ENCODE measurements at regions not wholly inside any gene's neighbourhood (a gene's known extent, or its start where the extent isn't known, plus 50 kb on each side); places are given as distances from the start of the nearest gene placed in this dataset.

DNA sequence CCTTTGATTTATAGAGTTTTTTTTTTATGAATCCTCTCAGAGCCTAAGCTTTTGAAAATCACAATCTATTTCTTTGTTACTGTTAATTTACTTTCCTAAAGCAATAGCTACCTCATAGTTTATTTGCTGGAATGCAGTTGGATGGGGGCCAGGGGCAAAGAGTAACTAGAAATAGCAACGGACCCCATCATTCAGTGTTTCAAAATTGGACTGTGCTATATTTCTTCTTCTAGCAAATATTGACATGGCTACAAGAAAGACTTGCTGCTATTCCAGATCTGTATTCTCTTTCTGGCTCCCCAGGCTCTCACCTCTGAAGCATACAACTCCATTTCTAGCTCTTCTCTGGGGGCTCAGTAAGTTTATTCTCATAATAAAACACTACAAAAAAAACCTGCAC is 661.6 kb upstream of the NRG3 start:
- H3K27me3 ChIP-seq: no peaks in the 10 kb centered on the region
- 30% methylated on average over 1 of the region's 1 CpG for WGBS
- no peak for DNase-seq (ENCODE audit: low spot score in 2 of 2)
- no peak overlapping the region for H3K4me3 ChIP-seq
- H3K9me3 ChIP-seq: no peaks in the 10 kb centered on the region
- no peaks in the 10 kb centered on the region for H3K4me1 ChIP-seq
- H3K36me3 ChIP-seq: no peaks in the 10 kb centered on the region
- no peak overlapping the region for H3K27ac ChIP-seq
- no peak for TF ChIP-seq POLR2A (IDR thresholded peaks at IDR 0.05)
- no peak for TF ChIP-seq EP300 (IDR thresholded peaks at IDR 0.05)
- TF ChIP-seq CTCF (IDR thresholded peaks at IDR 0.05): no peak
- TF ChIP-seq POLR2AphosphoS5 (IDR thresholded peaks at IDR 0.05): no peak

DNA sequence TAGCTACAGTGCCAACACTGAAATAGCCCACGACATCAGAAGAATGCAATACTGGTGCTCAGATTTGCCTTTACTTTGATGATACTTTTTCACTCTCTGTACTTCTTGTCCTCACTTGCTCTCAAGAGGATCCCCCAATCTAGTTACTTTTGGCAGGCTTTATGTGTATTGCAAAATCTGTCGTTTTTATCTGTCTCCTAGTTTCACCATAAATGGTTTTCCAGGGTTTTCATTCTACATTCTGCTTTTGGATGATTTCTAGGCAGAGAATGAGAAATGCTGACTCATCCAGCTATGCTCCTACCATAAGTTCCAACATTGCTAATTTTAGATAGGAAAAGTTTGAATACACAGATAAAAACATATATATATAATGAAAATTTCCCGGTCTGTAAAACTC is 659.5 kb upstream of the NRG3 start:
- Histone ChIP-seq H3K4me1 (no peaks in the 10 kb centered on the region), H3K9me3 (no peaks in the 10 kb centered on the region), H3K36me3 (no peaks in the 10 kb centered on the region), H3K27ac (no peak overlapping the region), H3K4me3 (no peak overlapping the region), H3K27me3 (no peaks in the 10 kb centered on the region)
- DNase-seq (ENCODE audit: low spot score in 2 of 2): no peak
- WGBS: 52% methylated on average over 3 of the region's 3 CpGs
- TF ChIP-seq CTCF (IDR thresholded peaks at IDR 0.05) (no peak), POLR2A (IDR thresholded peaks at IDR 0.05) (no peak), EP300 (IDR thresholded peaks at IDR 0.05) (no peak), POLR2AphosphoS5 (IDR thresholded peaks at IDR 0.05) (no peak)

- H3K27ac ChIP-seq: no peak overlapping the region
- WGBS: 93% methylated on average over 5 of the region's 5 CpGs
- H3K36me3 ChIP-seq: no peaks in the 10 kb centered on the region
- H3K9me3 ChIP-seq: no peaks in the 10 kb centered on the region
- H3K4me3 ChIP-seq: no peak overlapping the region
- H3K27me3 ChIP-seq: no peaks in the 10 kb centered on the region
- no peak for DNase-seq (ENCODE audit: low spot score in 2 of 2)
- TF ChIP-seq POLR2A (IDR thresholded peaks at IDR 0.05) (no peak), EP300 (IDR thresholded peaks at IDR 0.05) (no peak), CTCF (IDR thresholded peaks at IDR 0.05) (no peak), POLR2AphosphoS5 (IDR thresholded peaks at IDR 0.05) (no peak)
- no peaks in the 10 kb centered on the region for H3K4me1 ChIP-seq
Observed at GRCh38 chr10:81216949-81217348, 658.0 kb upstream of the NRG3 start.

DNA sequence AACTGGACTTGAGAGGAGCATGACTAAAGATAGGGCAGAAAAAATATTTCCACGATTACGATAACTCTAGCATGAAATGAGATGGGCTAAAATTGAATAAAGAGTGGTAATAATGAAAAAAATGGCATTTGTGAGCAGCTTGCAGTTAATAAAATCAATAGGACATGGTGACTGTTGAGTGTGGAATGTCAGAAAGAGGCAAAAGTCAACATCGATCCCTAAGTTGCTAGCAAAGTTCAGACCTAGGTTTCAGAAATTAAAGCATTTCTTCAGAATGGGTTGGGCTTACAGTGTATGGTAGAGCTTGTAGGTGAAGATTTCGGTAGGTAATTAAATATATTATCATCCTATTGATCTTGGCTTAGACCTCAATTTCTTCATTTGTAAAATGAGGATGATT is 656.7 kb upstream of the NRG3 start:
- no peak overlapping the region for H3K4me3 ChIP-seq
- no peaks in the 10 kb centered on the region for H3K27me3 ChIP-seq

GRCh38 chr10:81219758-81220157 is 655.2 kb upstream of the NRG3 start:
- TF ChIP-seq POLR2A (IDR thresholded peaks at IDR 0.05) (no peak), CTCF (IDR thresholded peaks at IDR 0.05) (no peak), POLR2AphosphoS5 (IDR thresholded peaks at IDR 0.05) (no peak), EP300 (IDR thresholded peaks at IDR 0.05) (no peak)
- Histone ChIP-seq H3K4me1 (no peaks in the 10 kb centered on the region), H3K27me3 (no peaks in the 10 kb centered on the region), H3K36me3 (no peaks in the 10 kb centered on the region), H3K27ac (no peak overlapping the region), H3K9me3 (no peaks in the 10 kb centered on the region), H3K4me3 (no peak overlapping the region)
- DNase-seq (ENCODE audit: low spot score in 2 of 2): no peak
- WGBS: 63% methylated on average over 1 of the region's 1 CpG

More for the DNA sequence above, 656.7 kb upstream of the NRG3 start:
- Histone ChIP-seq H3K9me3 (no peaks in the 10 kb centered on the region), H3K36me3 (no peaks in the 10 kb centered on the region), H3K4me1 (no peaks in the 10 kb centered on the region), H3K27ac (no peak overlapping the region)
- TF ChIP-seq POLR2A (IDR thresholded peaks at IDR 0.05) (no peak), EP300 (IDR thresholded peaks at IDR 0.05) (no peak), POLR2AphosphoS5 (IDR thresholded peaks at IDR 0.05) (no peak), CTCF (IDR thresholded peaks at IDR 0.05) (no peak)
- WGBS: 90% methylated on average over 4 of the region's 4 CpGs
- no peak for DNase-seq (ENCODE audit: low spot score in 2 of 2)
